GM12872 (cell line): ENCODE measurements at regions not wholly inside any gene's neighbourhood (a gene's known extent, or its start where the extent isn't known, plus 50 kb on each side); places are given as distances from the start of the nearest gene placed in this dataset.

Experiments
- CTCF ChIP-seq: IDR thresholded peaks from 3 replicates; pipeline ENCODE4 v1.5.1; 2011; ENCODE audit warnings: low read depth, mild to moderate bottlenecking, low read length, moderate library complexity; ENCODE audit not compliant: insufficient read depth

- TF ChIP-seq CTCF, result no peak
Observed at GRCh38 chr1:30550365-30551220, 172.8 kb downstream of the MATN1 start.

GRCh38 chr1:30548294-30548693 lies 175.1 kb downstream of the MATN1 start:
- TF ChIP-seq CTCF, result no peak

- TF ChIP-seq CTCF, result no peak
Observed at GRCh38 chr1:30545365-30545764, 178.0 kb downstream of the MATN1 start.

- no peak for TF ChIP-seq CTCF
Observed at GRCh38 chr1:30541721-30542485, 181.5 kb downstream of the MATN1 start.

GRCh38 chr1:30540611-30541192 lies 182.7 kb downstream of the MATN1 start:
- no peak for TF ChIP-seq CTCF

- no peak for TF ChIP-seq CTCF
Observed at GRCh38 chr1:30539884-30540283, 183.5 kb downstream of the MATN1 start.
